ELF-1 (cell line): ENCODE measurements at regions not wholly inside any gene's neighbourhood (a gene's known extent, or its start where the extent isn't known, plus 50 kb on each side); places are given as distances from the start of the nearest gene placed in this dataset.

Source experiments
- DNase-seq: peaks from one replicate; pipeline ENCODE4 v3.0.0-alpha.2; 2016; ENCODE audit warnings: low read depth, low spot score

DNA sequence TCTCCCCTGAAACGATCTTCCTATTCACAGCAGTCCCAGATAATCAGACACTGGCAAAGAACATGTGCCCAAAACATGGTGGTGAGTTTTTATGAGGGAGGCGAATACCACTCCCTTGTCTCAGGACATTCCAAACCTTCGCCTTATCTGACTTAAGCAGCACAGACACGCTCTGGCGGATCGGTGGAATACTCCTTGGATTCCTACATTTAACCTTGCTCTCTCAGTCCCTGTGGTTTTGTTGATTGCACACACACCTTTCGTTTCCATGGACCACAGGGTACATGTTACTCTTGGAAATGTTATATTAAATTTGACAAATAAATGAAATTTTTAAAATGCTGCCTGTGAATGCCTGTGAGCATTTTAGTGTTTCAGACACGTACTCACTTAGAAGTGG lies 87.8 kb upstream of the CPEB4 start:
- DNase-seq = peak; percentile 50

DNA sequence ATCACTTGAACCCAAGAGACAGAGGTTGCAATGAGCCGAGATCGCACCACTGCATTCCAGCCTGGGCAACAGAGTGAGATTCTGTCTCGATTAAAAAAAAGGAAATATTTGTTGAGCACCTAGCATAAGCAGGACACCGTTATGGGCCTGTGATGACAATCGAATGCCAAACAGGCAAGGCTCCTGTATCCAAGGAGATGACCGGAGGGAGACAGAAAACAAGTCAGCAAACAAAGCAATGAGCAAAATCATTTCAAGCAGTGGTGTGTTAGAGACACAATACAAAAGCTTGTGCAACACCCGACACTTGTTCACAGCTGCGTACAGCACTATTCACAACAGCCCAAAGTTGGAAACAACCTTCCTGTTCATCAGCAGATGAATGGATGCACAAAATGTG lies 87.1 kb upstream of the CPEB4 start:
- no peak for DNase-seq

DNA sequence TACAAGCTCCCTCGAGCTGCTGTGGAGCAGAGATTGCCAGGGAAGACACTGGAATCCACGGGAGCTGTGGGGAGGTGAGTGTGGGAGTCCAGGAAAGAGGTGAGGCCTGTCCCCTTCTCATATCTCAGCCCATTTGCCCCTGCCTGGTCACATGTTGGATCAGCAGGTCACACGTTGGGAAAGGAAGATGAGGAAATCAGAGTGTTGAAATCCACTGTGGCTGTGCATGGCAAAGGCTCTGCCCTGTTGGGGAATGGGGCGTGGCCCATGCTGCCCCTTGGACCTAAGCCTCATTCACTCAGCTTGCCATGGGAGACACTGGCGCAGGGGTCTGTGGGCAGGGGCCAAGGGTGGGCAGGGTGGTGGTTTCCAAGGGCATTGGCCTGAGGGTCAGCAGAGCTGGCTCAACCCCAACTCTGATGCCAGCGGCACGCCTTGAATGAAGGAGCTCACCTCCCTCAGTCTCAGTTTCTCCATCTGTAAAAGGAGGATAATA lies 85.4 kb upstream of the CPEB4 start:
- no peak for DNase-seq

DNA sequence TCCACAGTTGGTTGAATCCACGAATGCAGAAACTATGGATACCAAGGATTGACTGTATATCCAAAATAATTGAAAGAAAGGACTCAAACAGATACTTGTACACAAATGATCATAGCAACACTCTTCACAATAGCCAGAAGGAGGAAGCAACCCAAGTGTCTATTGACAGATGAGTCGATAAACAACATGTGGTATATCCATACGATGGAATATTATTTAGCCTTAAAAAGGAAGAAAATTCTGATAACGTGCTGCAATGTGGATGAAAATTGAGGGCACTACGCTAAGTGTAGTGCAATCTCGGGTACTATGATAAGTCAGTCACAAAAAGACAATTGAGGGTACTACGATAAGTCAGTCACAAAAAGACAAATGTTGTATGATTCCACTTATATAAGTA lies 83.6 kb upstream of the CPEB4 start:
- no peak for DNase-seq

- DNase-seq = no peak
Measured at GRCh38 chr5:173806270-173807035, 81.7 kb upstream of the CPEB4 start.

- no peak for DNase-seq
Measured at GRCh38 chr5:173807181-173807655, 80.9 kb upstream of the CPEB4 start.

DNA sequence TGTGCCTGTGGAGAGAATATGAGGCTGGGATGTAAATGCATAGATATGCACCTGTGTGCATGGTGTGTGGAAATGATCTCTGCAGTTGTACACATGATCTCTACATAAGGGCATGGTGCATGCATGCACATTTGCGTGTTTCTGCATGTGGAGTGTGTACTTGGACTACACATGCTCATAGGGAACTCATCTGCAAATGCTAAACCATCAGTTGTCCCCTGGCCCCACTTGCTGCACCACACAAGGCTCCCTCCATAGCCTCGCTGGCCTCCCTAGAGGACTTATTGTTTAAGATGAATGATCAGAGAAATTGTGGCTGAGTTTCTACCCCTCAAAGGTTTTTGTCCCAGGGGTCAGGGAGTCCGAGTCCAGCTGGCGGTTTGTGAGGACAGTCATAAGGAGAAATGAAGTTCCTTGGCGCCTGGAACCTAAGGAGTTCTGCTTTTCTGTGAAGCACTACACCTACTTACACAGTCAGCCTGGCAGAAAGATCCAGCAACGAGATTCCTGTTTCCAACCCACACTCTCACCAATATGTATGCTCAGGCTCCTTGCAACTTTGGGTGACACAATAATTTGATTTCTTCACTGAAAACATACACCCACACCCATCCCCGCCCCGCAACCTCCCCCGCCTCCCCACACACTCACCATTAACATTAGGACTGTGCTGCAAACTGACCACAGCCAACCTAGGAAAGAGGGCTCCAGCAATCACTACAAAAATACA lies 79.9 kb upstream of the CPEB4 start:
- no peak for DNase-seq

GRCh38 chr5:173809014-173809413 lies 79.1 kb upstream of the CPEB4 start:
- no peak for DNase-seq

DNA sequence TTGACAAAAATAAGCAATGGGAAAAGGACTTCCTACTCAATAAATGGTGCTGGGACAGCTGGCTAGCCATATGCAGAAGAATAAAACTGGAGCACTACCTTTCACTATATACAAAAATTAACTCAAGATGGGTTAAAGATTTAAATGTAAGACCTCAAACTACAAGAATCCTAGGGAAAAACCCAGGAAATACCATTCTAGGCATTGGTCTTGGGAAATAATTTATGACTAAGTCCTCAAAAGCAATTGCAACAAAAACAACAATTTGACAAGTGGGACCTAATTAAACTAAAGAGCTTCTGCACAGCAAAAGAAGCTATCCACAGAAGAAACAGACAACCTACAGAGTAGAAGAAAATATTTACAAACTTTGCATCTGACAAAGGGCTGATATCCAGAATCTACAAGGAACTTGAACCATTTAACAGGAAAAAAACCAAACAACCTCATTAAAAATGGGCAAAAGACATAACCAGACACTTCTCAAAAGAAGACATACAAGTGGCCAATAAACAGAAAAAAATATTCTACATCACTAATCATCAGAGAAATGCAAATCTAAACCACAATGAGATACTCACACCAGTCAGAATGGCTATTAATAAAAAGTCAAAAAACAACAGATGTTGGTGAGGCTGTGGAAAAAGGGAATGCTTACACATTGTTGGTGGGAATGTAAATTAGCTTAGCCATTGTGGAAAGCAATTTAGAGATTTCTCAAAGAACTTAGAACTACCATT lies 75.2 kb upstream of the CPEB4 start:
- DNase-seq = no peak

DNA sequence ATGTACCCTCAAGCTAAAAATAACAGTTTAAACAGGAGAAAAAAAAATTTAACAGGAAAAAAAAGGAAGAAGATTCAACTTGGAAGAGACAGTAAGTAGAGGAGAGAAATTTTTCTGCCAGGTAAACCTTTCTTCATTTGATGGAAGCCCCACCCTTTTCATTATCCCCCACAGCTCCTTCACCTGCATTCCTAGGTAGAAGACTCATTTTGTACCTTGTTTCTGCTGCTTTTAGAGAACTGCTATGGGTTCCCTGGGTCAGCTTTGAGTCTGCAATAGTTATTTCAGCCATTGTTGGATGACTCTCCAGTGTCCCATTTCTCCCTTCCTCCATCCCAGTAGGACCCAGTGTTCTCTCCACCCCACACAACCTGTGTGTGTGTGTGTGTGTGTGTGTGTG lies 74.1 kb upstream of the CPEB4 start:
- DNase-seq = no peak

DNA sequence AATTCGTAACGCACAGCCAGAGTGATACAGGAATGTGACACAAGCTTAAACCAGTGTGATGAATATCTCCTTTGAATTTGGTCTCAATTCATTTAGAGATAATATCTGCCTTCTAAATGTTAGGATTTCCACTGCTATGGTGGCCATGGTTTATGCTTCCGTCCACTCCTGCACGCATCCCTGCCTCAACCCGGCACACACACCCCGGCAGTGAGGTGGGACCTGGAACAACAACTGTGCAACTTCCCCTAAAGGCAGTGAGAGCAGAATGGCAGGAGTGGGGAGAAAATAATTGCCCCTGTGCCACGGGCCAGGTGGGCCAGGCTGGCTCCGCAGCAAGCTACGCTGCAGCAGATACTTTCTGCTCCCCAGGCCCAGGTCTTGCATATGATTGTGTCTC lies 72.6 kb upstream of the CPEB4 start:
- DNase-seq = no peak

- no peak for DNase-seq
Measured at GRCh38 chr5:173816728-173817127, 71.4 kb upstream of the CPEB4 start.

DNA sequence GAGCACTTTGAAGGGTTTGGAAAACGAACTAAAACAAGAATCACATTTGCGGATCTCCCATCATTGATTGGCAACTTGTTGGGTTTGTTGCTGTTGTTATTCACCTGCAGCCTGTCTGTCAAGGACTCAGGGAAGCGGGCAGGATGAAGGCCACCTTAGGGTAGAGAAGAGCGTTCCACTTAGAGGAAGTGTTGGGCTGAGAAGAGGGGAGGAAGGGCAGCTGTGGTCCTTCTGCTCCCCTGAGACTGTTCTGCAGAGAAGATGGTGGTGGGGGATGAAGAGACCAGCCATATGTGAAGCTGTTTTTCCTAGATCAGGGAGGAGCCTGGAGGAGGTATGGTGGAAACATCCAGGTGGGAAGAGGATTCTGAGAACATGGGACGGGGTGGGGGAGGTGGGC lies 70.6 kb upstream of the CPEB4 start:
- DNase-seq = no peak

GRCh38 chr5:173819521-173819920 lies 68.6 kb upstream of the CPEB4 start:
- DNase-seq = no peak

- peak; percentile 5 for DNase-seq
Measured at GRCh38 chr5:173823274-173823644, 64.9 kb upstream of the CPEB4 start.

DNA sequence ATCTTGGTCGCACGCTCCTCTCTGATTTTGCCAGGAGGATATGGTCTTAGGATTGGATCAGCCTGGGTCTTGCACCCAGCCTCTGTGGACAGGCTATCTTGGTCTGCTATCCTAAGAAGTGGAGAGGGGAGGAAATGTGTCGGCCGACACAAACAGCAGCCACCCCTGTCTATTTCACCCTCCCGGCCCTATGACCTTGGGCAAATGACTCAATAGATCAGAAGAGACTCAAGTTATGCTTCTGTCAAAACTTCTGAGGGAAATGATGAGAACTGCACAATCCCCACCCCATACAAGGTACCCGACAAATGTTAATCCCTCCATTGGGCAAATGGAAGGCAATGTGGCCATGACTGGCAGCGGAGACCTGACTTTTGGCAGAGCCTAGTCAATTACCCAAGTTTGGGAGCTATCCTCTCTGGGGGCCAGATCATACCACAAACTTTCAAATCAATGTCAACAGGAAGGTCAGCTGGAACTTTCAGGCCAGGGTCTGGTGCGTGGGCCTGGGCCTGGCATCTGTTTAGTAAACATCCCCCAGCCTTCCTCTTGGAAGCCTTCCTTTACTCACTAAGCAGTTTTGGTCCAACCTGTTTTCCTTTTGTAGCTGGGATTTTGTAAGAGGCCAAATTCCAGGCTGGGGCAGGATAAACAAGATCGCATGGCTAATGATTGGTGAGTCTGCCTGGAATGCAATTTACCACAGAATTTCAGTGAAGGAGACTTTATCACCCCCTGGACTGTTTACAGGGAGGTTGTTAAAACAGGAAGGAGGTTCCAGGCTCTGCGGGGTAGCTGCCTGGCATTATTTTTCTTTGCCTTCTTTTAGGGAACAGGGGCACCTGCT lies 64.2 kb upstream of the CPEB4 start:
- peak; percentile 94 for DNase-seq

- peak; percentile 80 for DNase-seq
Measured at GRCh38 chr5:173825215-173825865, 62.8 kb upstream of the CPEB4 start.

GRCh38 chr5:173826086-173826427 lies 62.1 kb upstream of the CPEB4 start:
- DNase-seq = peak; percentile 14

GRCh38 chr5:173826428-173827350 lies 61.5 kb upstream of the CPEB4 start:
- no peak for DNase-seq

DNA sequence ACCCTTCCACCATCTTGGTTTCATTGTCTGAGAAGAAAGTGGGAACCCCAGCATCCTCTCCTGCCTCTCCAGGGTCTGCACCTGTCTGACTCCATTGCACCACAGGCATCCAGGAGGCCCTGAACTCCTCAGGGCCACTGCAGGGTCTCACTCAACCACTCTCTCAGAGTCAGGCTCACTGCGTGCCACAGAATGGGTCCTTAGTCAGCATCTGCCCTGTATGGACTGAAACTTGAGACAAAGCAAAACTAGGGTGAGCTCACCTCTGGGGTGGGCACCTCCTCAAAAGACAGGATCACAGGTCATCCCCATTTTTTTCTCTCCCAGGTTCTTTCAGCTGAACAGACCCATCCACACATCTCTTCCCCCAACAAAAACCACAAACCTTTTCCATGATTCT lies 59.2 kb upstream of the CPEB4 start:
- no peak for DNase-seq
